CD4-positive, alpha-beta T cell treated with Interferon gamma for 1 hour (primary cell): ENCODE measurements at regions not wholly inside any gene's neighbourhood (a gene's known extent, or its start where the extent isn't known, plus 50 kb on each side); places are given as distances from the start of the nearest gene placed in this dataset.

Experiments used
- DNase-seq: peaks from one replicate; pipeline ENCODE4 v3.0.0-alpha.2; 2020

DNA sequence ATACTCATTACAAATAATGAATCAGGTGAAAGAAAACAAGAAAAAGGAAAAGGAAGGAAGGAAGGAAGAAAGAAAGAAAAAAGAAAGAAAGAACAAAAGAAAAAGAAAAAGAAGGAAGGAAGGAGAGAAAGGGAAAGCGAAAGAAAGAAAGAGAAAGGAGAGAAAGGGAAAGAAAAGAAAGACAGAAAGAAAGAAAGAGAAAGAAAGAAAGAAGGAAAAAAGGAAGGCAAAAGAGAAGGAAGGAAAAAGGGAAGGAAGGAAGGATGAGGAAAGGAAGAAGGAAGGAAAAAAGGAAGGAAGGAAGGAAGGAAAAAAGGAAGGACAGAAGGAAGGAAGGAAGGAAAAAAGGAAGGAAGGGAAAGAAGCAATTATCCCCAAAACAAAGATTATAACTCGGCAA is 1460.4 kb upstream of the PIK3C3 start:
- no peak for DNase-seq

DNA sequence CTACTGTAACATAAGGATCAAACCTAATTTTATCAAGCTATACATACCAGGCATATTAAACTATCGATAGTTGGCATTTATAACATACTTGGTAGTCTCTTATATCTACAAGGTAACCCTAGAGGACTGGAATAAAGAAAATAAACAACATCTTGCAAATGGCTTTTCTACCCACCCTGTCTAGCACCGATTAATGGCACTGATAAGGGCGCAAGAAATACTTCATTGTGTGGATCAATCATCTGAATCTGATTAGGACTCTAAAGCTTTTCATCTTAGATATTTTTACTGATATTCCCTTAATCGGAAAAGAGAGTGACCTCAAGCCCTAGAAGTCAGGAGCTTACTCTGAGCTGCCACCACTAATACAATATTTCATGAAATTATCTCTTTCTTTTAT is 1461.7 kb upstream of the PIK3C3 start:
- no peak for DNase-seq

- DNase-seq = no peak
Measured at GRCh38 chr18:40489301-40489700, 1465.7 kb upstream of the PIK3C3 start.

GRCh38 chr18:40485318-40485717 is 1469.7 kb upstream of the PIK3C3 start:
- DNase-seq = no peak

- no peak for DNase-seq
Measured at GRCh38 chr18:40473221-40474029, 1481.6 kb upstream of the PIK3C3 start.

DNA sequence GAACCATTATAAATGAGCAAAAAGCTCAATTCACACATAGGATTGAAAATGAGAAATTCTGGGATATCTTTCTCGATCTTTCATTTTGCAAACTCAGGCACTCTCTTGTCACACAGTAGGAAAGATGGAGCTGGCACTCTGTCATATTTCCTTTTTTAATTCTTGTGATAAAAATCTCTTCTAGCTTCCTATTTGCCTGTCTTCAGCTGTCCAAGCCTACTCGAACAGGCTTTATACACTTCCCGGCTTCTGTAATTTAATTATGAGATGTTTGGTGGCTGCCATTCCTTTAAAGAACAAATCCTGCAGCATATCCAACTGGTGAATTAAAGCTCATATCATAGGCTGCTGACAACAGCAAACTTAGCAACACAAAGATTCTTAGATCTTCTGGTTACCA is 1484.3 kb upstream of the PIK3C3 start:
- no peak for DNase-seq

GRCh38 chr18:40469851-40470250 is 1485.2 kb upstream of the PIK3C3 start:
- no peak for DNase-seq

DNA sequence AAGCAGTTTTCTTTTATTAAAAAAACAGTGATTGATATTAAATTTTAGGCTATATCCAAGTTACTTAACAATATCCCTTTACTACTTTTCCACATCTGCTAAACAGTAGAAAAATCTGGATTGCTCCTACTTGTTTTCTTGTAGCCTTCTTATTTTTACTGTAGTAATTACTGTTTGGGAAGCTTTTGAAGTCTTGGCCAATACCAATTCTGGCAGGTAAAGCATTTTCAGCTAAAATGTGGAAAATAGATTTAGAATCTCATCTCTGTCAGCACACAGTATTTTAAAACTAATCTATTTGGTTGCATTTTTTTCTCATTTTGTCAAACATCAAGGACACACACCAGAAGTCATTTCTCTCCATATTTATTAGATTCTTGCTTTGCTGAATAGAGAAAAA is 1485.7 kb upstream of the PIK3C3 start:
- no peak for DNase-seq

- DNase-seq = no peak
Measured at GRCh38 chr18:40464032-40464431, 1491.0 kb upstream of the PIK3C3 start.

GRCh38 chr18:40453903-40454302 is 1501.1 kb upstream of the PIK3C3 start:
- no peak for DNase-seq

GRCh38 chr18:40452599-40452998 is 1502.4 kb upstream of the PIK3C3 start:
- no peak for DNase-seq

- DNase-seq = no peak
Measured at GRCh38 chr18:40450751-40451150, 1504.3 kb upstream of the PIK3C3 start.

DNA sequence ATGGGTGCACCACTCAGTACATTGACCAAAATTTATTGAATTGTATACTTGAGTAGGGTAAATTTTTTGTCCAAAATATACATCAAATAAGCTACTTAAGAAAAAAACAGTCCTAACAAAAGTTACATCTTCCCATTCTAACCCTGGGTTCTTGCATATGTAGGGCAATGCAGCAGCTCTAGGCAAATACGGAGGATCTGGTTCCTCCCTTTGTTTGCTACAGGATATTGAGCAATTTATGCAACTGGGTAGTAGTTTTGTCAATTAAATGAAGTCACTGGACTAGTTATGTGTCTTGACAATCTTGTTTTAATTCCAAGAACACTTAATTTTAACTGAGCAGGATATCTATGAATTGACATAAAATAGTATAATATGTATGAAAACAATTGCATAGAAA is 1507.2 kb upstream of the PIK3C3 start:
- DNase-seq = no peak

DNA sequence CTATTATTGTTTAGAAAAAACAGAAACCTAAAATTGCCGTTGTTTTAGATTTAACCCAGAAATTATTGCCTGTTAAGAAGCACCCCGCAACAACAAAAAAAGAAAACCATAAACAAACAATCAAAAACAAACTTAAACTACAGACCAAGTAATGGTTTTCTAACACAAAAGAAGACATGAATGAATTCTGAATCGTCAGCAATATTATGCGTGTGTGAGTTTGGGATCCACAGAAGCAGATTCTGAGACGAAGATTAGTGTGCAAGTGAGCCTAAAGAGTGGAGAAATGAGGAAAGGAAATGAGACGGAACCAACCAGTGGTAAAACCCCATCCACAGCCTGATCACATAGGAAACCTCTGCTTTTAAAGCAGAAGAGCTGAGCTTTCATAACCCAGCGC is 1514.9 kb upstream of the PIK3C3 start:
- no peak for DNase-seq

DNA sequence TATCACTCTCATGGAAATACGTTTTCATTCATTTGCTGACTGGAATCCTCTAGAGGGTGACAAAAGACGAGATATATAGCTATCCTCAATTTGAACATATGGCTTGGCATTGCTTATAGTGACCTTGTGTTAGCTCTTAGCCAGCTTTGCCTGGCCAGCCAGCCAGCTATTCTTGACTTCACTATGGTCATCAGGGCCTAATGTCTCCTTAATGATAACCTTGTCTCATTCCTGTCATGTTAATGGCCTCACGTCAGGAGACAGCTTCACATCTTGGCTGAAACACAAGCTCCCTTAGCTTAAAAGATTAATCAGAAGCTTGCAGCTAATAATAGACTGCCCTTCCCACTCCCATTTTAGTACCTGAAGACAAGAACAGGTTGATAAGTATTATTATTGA is 1517.5 kb upstream of the PIK3C3 start:
- no peak for DNase-seq

DNA sequence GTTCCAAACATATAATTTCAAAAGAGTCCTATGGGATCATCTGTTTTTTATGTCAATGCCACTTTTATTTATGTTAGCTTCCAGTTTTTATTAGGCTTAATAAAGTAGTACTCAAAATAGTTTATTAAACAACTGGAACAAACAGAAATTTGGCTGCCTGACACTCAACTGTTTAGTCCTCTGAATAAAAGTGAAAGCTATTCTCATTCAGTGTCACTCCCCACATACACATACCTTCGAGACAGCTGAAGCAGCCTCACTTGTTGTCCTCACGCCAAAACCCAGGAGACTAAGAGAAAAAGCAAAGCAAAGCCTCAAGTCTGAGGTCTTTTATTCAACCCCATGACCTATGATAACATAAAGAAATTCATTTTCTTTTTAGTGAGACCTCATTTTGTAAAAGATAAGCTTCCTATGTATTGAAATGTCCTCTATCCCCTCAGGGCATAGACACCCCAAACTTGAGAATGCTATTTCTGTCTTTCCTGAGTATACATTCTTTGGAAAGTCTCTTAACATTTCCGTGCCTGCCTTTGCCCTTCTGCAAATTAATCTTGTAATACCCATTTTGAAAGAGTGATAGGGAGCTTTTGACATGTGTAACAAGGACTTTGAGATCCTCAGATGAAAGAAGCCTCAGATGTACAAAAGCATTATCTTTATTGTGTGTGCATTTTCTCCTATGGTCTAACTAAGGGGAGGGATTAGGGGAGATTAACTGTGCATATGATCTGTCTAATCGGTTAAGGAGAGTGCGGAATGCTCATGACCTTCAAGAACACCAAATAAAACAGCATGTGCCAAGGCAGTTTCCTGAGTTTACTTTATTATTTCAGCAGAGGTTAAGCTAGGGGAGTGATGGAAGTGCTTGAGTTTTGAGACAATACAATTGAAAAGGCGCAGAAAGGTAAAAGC is 1523.7 kb upstream of the PIK3C3 start:
- no peak for DNase-seq

GRCh38 chr18:40423291-40423690 is 1531.7 kb upstream of the PIK3C3 start:
- DNase-seq = no peak

GRCh38 chr18:40420675-40421074 is 1534.4 kb upstream of the PIK3C3 start:
- DNase-seq = no peak

- DNase-seq = no peak
Measured at GRCh38 chr18:40417501-40417900, 1537.5 kb upstream of the PIK3C3 start.

- DNase-seq = no peak
Measured at GRCh38 chr18:40415821-40416220, 1539.2 kb upstream of the PIK3C3 start.

DNA sequence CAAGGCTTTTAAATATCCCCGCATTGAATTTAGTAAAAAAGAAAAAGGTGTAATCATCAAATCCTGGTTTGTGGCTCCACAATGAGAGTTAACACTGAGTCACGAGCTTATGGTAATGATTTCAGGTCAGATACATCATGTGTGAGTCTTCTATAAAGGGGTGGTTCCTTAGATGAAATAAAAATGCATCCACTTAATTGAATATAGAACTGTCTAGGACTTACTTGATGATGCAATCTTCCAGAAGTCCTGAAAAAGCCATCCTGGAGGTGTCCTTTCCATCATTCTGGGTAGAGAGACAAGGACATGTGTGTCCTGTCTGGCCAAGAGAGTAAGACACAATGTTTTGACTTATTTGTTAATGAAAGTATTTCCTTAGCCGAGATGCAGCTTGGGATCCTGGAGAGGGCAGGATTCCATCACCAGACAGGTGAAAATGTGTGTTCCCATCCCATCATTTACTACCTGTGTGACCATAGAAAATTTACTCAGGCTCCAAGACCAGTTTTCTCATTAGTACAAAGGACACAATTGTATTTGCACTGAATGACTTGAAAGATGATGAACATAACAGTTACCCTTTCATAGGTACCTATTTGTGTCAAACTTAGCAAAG is 1539.8 kb upstream of the PIK3C3 start:
- no peak for DNase-seq

DNA sequence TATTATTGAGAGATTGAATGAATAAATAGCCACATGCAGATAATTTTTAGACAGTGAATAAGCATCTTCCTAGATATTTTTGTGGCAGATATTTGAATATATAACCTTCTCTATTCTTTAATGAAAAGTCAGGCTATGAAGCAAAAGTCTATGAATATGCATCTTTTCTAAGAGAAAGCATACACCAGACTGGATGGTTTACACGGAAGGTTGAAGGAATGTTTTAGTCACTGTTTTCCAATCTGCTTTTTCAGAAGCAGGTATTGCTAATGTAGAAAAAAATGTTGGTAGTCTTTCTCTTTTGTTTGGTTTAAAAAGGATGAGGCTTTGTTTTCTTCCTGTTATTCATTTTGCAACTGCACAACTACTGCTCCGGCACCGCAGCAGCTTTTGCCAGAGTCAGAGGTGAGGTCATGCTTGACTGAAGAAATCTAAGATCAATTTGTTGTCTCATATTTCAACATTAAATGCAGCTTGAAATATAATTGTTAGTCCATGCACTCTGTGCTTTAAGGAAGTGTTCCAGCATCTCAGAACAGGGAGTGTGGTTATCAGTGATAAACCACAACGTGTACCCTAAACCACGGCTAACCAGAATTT is 1540.8 kb upstream of the PIK3C3 start:
- no peak for DNase-seq

DNA sequence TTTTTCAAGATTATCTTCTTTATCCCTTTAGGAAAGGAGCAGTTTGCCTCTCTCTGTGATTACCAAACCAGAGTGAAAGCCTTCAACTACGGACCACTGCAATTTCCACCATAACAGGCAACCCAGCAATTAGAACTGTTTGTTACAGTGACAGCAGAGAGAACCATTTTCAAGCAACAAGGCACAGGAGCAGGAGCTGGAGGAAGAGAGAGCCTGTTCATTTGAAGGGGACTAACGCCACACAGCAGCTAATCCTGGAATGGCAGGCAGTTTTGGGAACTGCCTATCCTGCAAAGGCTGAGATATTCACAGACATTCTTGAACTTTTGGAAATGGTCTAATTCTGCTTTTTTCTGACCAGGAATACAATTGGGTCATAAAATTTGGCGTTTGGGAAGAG is 1541.9 kb upstream of the PIK3C3 start:
- no peak for DNase-seq
